HEK293T (cell line): ENCODE measurements at regions not wholly inside any gene's neighbourhood (a gene's known extent, or its start where the extent isn't known, plus 50 kb on each side); places are given as distances from the start of the nearest gene placed in this dataset.

ENCODE experiments used
- CTCF ChIA-PET: fragments of 350-600 bp; formaldehyde crosslinking; extraction: SDS; loops from one replicate; lab custom pipeline; 2021; ENCODE audit warnings: antibody characterized with exemption, inconsistent platforms; lab: Yijun Ruan, JAX
- POLR2A ChIA-PET: fragments of 350-600 bp; formaldehyde crosslinking; extraction: SDS; loops from one replicate; lab custom pipeline; 2020; ENCODE audit warnings: antibody characterized with exemption, inconsistent platforms; lab: Yijun Ruan, JAX
- DNase-seq: peaks from one replicate; pipeline ENCODE4 v3.0.0; 2012; ENCODE audit warnings: mixed read lengths; ENCODE audit errors: extremely low spot score
- ARNT ChIP-seq: fragments of 450-650 bp; IDR thresholded peaks from 2 replicates; pipeline ENCODE4 v1.6.1; 2017; ENCODE audit warnings: mild to moderate bottlenecking
- BHLHE40 ChIP-seq: fragments of 450-650 bp; IDR thresholded peaks from 2 replicates; pipeline ENCODE4 v1.6.1; 2016; ENCODE audit warnings: mild to moderate bottlenecking, moderate library complexity, borderline replicate concordance
- CTBP1 ChIP-seq: fragments of 450-650 bp; IDR thresholded peaks from 2 replicates; pipeline ENCODE4 v1.6.1; 2016; ENCODE audit warnings: borderline replicate concordance
- ELF4 ChIP-seq: fragments of 450-650 bp; IDR thresholded peaks from 2 replicates; pipeline ENCODE4 v1.6.1; 2017; ENCODE audit warnings: antibody characterized with exemption
- FOXA1 ChIP-seq: fragments of 450-650 bp; IDR thresholded peaks from 2 replicates; pipeline ENCODE4 v1.6.1; 2016; ENCODE audit warnings: mild to moderate bottlenecking
- FOXK2 ChIP-seq: fragments of 450-650 bp; IDR thresholded peaks from 2 replicates; pipeline ENCODE4 v1.6.1; 2016; ENCODE audit warnings: mild to moderate bottlenecking
- FOXM1 ChIP-seq: fragments of 450-650 bp; IDR thresholded peaks from 2 replicates; pipeline ENCODE4 v1.6.1; 2017; ENCODE audit warnings: mild to moderate bottlenecking, borderline replicate concordance
- HDGF ChIP-seq: fragments of 450-650 bp; IDR thresholded peaks from 2 replicates; pipeline ENCODE4 v1.6.1; 2017; ENCODE audit warnings: antibody characterized with exemption, borderline replicate concordance
- L3MBTL2 ChIP-seq: fragments of 450-650 bp; conservative IDR thresholded peaks from 2 replicates; pipeline ENCODE4 v1.6.1; 2016; ENCODE audit warnings: mild to moderate bottlenecking
- LEF1 ChIP-seq: fragments of 450-650 bp; IDR thresholded peaks from 2 replicates; pipeline ENCODE4 v1.6.1; 2017; ENCODE audit warnings: mild to moderate bottlenecking, borderline replicate concordance
- NFRKB ChIP-seq: fragments of 450-650 bp; IDR thresholded peaks from 2 replicates; pipeline ENCODE4 v1.6.1; 2016; ENCODE audit warnings: mild to moderate bottlenecking, moderate library complexity
- PKNOX1 ChIP-seq: fragments of 450-650 bp; IDR thresholded peaks from 2 replicates; pipeline ENCODE4 v1.6.1; 2016
- SP1 ChIP-seq: fragments of 450-650 bp; IDR thresholded peaks from 2 replicates; pipeline ENCODE4 v1.6.1; 2017
- SUZ12 ChIP-seq: fragments of 450-650 bp; IDR thresholded peaks from 2 replicates; pipeline ENCODE4 v1.6.1; 2016; ENCODE audit warnings: mild to moderate bottlenecking
- TARDBP ChIP-seq: fragments of 450-650 bp; IDR thresholded peaks from 2 replicates; pipeline ENCODE4 v1.6.1; 2016
- ZNF384 ChIP-seq: fragments of 450-650 bp; IDR thresholded peaks from 2 replicates; pipeline ENCODE4 v1.6.1; 2016

- POLR2A ChIA-PET, result no interaction called here
- DNase-seq, result no peak
- CTCF ChIA-PET, result no interaction called here
- no peak for TF ChIP-seq NFRKB
- no peak for TF ChIP-seq SP1
- TF ChIP-seq LEF1, result no peak
- no peak for TF ChIP-seq L3MBTL2
- no peak for TF ChIP-seq ELF4
- TF ChIP-seq ARNT, result no peak
- no peak for TF ChIP-seq FOXA1
- TF ChIP-seq HDGF, result no peak
- no peak for TF ChIP-seq FOXK2
- TF ChIP-seq ZNF384, result no peak
- no peak for TF ChIP-seq SUZ12
- no peak for TF ChIP-seq FOXM1
- no peak for TF ChIP-seq PKNOX1
- TF ChIP-seq TARDBP, result no peak
- TF ChIP-seq BHLHE40, result no peak
- TF ChIP-seq CTBP1, result no peak
Observed at GRCh38 chr20:40584130-40584809, 104.8 kb downstream of the MAFB start.

GRCh38 chr20:40583636-40584035 lies 105.4 kb downstream of the MAFB start:
- DNase-seq, result no peak
- TF ChIP-seq ELF4, result no peak
- POLR2A ChIA-PET, result no interaction called here
- CTCF ChIA-PET, result no interaction called here

GRCh38 chr20:40583205-40583604 lies 105.8 kb downstream of the MAFB start:
- POLR2A ChIA-PET, result no interaction called here
- CTCF ChIA-PET, result no interaction called here
- no peak for DNase-seq

GRCh38 chr20:40582531-40582930 lies 106.5 kb downstream of the MAFB start:
- POLR2A ChIA-PET, result no interaction called here
- DNase-seq, result no peak
- TF ChIP-seq LEF1 (no peak), BHLHE40 (no peak), TARDBP (no peak), L3MBTL2 (no peak), HDGF (no peak), ARNT (no peak), NFRKB (no peak), FOXK2 (no peak), FOXA1 (no peak), SP1 (no peak), SUZ12 (no peak), ZNF384 (no peak), CTBP1 (no peak), PKNOX1 (no peak), FOXM1 (no peak), ELF4 (no peak)
- CTCF ChIA-PET, result no interaction called here

More at GRCh38 chr20:40583205-40583604, 105.8 kb downstream of the MAFB start:
- TF ChIP-seq PKNOX1 (no peak), NFRKB (no peak), HDGF (no peak), BHLHE40 (no peak), SUZ12 (no peak), TARDBP (no peak), FOXA1 (no peak), SP1 (no peak), FOXK2 (no peak), ELF4 (no peak)

- POLR2A ChIA-PET, result no interaction called here
- DNase-seq, result no peak
- TF ChIP-seq FOXA1, result no peak
- TF ChIP-seq TARDBP, result no peak
- no peak for TF ChIP-seq CTBP1
- no peak for TF ChIP-seq ZNF384
- no peak for TF ChIP-seq HDGF
- TF ChIP-seq SUZ12, result no peak
- TF ChIP-seq ELF4, result no peak
- CTCF ChIA-PET, result interaction anchor here (0.6 kb wide), 1 partner anchor 410 kb away, joined by 3 read pairs; no protein-coding TSS in a partner anchor
Observed at GRCh38 chr20:40579701-40580100, 109.3 kb downstream of the MAFB start.

GRCh38 chr20:40578961-40579360 lies 110.1 kb downstream of the MAFB start:
- ChIA-PET POLR2A (no interaction called here), CTCF (interaction anchor here (0.6 kb wide), 1 partner anchor 410 kb away, joined by 3 read pairs; no protein-coding TSS in a partner anchor)
- TF ChIP-seq FOXA1 (no peak), ELF4 (no peak), LEF1 (no peak), BHLHE40 (no peak), NFRKB (no peak), L3MBTL2 (no peak), CTBP1 (no peak), SP1 (no peak)
- no peak for DNase-seq

GRCh38 chr20:40575851-40576250 lies 113.2 kb downstream of the MAFB start:
- DNase-seq, result no peak
- POLR2A ChIA-PET, result no interaction called here
- CTCF ChIA-PET, result no interaction called here

More at GRCh38 chr20:40575851-40576250, 113.2 kb downstream of the MAFB start:
- TF ChIP-seq LEF1 (no peak), L3MBTL2 (no peak), ELF4 (no peak), FOXM1 (no peak), NFRKB (no peak), PKNOX1 (no peak), CTBP1 (no peak), FOXK2 (no peak), BHLHE40 (no peak), ARNT (no peak), SUZ12 (no peak), FOXA1 (no peak), SP1 (no peak), HDGF (no peak)
